ENCODE measurements at regions not wholly inside any gene's neighbourhood (a gene's known extent, or its start where the extent isn't known, plus 50 kb on each side); places are given as distances from the start of the nearest gene placed in this dataset.
A peak's percentile ranks its signal among the peaks of the same experiment; 100 is the strongest.
"Not testable (repeated sequence)": the region's sequence is repeated elsewhere in the genome, so short reads cannot be mapped to it uniquely, and the experiment has no call there.

DNA sequence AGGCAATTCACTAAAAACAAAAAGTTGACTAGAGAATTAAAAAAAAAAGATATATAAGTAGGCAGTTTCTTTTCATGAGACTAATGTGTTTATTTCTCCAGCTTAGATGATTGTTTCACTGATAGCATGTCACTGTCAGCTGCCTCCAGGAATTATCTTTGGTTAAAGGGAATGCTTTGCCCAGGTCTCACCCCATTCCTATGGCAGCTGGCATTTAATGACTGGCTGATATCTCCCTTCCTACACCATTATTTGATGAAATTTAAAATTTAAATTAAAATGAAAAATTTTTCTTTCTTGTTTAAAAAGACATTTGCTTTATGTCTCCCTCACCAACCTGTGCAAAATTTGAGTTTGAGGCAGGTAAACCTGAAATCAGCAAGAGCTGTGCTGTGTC lies 214.5 kb upstream of the PRSS1 start:
- no peak for DNase-seq (ENCODE audit: low spot score)

DNA sequence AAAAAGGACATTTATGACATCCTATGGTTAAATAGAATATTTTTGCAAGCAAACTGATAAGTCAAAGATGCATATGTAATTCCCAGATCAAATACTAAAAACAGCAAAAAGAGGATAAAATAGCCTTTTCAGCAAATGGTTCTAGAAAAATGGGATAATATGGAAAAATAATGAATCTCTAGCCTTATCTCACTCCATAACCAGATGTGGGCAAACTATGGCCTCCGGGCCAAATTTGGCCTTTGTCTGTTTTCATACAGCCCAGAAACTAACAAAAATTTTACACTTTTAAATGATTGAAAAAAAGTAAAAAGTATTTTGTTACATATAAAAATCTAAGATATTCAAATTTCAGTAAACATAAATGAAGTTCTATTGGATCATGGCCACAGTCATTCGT lies 215.4 kb upstream of the PRSS1 start:
- DNase-seq (ENCODE audit: low spot score): no peak

DNA sequence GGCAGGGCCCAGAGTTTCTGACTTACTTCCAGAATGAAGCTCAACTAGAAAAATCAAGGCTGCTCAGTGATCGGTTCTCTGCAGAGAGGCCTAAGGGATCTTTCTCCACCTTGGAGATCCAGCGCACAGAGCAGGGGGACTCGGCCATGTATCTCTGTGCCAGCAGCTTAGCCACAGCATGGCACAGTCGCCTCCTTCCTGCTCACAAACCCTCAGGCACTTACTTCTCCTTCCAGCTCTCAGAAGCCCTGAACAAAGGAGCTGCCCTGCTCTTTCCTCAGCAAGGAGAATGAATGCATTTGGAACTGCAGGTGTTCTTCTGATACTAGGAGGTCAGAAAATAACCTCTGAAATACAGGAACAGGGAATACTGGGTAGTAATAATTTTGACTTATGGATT lies 219.7 kb upstream of the PRSS1 start:
- no peak for DNase-seq (ENCODE audit: low spot score)

DNA sequence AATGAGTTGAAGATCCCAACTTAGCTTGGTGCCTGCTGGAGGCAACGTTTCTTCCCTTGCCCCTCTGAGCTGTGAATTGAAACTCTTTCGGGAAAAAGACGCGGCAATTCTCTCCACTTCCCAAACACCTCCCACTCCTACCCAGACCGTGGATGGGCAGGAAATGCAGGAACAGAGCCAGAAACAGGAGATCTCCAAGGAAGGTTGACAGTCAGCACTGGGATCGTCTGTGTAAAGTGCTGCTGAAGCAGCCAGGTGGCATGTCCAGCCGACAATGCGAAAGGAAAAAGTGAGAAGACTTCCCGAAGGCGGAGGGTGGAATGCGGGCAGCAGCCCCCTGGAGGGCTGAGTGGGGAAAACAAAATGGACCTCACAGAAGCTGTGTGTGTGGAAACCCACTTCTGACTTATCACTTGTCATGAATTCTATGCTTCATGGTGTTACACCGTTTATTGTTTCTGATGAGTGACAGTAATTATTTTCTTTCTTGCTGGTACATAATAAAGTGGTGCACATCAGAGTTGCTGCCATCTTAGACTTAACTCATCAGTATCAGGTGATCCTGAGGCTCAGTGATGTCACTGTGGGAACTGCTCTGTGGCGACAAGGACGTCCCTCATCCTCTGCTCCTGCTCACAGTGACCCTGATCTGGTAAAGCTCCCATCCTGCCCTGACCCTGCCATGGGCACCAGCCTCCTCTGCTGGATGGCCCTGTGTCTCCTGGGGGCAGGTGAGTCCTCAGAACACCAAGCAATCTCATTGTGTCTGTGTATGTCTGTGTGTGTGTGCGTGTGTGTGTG lies 220.5 kb upstream of the PRSS1 start:
- DNase-seq (ENCODE audit: low spot score): no peak

DNA sequence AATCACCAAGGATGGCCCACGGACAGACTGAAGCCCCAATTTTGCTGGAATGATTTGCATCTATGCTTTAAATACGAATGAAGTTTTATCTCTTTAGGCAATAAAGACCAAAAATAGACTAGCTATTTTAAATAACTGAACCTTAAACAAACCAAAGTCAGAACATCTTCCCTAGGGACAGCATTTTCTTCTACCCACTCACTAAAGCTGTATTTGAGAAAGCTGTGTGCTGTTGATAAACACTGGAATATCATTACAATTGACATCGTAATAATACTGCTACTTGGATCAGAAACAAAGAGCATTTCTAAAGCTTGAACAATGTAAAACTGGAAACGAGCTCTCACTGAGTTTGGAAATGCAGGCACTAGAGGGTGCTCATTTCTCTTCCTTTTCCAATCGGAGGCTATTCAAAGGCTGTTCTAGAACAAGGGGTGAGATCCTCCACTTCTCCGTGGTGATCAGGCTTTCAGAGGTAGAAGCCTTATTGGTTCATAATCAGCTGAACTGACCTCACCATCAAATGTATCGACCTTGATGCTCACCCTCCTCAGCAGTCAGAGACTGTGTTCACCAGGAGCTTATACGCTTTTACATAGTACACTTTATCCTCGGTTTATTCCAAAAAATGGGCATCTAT lies 225.3 kb upstream of the PRSS1 start:
- no peak for DNase-seq (ENCODE audit: low spot score)

DNA sequence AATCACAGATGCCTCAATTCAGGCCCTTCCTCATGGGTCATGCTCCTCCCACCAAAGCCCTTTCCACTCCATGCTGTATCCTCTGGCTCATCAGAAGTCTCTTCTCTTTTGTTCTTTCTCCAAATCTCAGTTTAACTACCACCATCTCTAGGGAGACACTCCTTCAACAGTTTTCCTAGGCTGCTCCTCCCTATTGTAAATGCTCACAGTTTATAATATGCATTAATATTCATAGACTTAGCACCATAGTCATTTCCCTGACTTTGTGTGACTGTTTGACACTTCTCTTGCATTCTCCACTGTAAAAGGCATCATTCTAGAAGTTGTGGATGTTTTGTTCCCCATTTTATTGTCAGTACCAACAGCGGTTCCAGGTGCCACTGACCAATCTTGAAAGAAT lies 226.5 kb upstream of the PRSS1 start:
- no peak for DNase-seq (ENCODE audit: low spot score)

DNA sequence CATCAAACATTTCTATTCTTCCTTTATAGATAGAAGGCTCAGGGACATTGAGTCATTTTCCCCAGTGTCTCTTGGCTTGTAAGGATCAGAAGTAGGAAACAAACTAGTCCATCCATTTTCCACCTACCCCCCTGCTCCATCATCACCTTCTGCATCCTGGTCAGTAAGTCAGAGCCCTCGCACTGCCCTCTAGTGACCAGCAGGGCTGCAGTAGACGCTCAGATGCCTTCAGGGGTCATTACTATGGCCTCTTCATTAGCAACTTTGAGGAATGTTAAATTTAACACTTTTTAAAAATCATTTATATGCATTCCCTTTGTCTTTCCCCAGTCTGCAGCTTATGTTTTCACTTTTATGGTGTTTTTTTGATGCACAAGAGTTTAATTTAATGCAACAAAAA lies 228.4 kb upstream of the PRSS1 start:
- DNase-seq (ENCODE audit: low spot score): not testable (repeated sequence)

DNA sequence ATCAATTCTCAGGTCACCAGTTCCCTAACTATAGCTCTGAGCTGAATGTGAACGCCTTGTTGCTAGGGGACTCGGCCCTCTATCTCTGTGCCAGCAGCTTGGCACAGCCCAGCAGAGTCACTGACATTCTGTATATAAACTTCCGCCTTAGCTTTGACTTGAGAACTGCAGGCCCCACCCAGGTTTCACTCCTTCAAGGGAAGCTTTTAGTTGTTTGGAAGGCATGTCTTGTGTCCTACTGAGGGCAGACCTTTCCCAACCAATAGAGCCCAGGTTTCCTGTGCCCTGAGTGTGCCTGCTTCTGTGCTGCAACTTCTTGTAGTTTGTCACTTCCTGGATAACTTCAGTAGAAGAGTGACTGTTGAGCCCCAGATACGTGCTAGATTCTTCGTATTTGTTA lies 228.8 kb upstream of the PRSS1 start:
- DNase-seq (ENCODE audit: low spot score): not testable (repeated sequence)

DNA sequence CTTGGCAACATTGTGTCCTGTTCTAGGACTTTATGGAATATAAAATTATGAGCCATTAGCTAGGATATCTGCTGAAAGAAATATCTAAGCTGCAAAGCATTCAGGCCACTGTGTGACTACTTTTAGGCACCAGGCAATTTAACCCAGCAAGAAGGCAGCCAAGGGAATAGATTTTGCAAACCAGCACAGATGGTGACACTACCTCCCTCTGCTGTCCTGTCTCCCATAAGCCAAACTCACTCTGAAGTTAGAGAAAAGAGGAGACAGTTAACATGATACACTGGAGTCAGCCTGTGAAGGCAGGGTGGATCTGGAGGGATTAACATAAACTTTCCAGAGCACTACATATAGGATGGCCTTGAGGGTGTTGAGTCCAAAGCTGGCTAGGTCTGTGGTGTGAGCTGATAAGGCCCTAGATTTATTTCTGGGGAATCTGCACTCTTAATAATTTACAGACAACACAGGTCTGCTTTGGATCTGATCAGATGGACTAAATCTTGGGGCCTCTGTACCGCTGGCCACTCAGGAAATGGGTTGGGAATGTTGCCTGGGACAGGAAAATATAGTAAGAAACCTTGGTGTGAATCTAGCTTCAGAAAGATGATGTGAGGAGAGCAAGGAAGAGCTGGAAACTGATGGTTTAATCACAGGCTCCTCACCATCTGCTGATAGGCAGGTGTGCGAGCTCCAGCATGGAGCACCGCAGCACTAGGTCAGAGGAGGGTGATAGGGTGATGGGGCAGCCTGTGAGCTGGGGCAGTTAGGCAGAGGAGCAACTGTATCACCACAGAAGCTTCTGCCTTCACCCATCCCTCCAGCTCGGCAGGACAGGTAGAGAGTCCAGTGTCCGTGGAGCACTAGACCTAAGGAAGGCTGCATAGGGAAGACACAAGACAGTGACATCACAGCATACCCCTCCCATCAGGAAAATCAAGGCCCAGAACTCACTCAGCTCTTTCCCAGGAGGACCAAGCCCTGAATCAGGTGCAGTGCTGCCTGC lies 229.9 kb upstream of the PRSS1 start:
- DNase-seq (ENCODE audit: low spot score): peak; percentile 43

DNA sequence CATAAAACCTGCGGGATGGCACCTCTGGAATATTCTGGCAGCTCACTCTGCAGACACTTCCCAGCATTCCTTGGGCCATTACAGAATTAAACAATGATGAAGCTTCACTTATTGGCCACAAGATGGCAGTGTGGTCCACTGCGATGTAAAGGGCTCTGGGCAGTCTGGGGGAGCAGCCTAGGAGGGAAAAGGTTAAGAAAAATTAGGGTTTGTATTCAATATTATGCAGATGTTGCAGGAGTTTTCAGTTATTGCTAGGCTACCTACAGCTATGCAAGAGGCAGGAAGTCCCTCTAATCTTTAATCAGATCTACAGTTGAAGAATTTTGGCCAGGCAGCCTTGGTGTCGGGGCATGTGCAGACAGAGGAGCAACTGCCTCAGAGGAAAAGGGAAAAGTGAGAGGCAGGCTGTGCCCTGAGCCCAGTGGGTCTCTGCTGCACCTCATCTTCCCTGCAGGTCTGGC lies 233.2 kb upstream of the PRSS1 start:
- peak; percentile 85 for DNase-seq (ENCODE audit: low spot score)

DNA sequence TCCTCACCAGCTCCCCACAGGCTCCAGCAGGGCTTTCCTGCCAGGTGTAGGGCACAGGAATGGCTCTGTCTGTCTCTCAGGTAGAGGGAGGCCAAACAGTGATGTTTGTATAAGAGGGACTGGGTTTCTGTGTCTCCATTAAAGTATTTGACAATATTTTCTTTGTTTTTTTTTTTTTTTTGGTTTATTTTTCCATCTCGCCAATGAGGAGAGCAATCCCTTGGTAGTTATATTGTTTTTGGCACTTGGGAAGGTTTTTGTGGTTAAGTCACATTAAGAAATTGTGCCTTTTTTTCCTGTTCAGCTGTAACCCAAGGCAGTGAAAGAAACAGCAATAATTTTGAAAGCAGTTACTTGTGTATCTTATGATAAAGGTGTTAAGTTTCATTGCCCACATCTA lies 234.6 kb upstream of the PRSS1 start:
- DNase-seq (ENCODE audit: low spot score): not testable (repeated sequence)

DNA sequence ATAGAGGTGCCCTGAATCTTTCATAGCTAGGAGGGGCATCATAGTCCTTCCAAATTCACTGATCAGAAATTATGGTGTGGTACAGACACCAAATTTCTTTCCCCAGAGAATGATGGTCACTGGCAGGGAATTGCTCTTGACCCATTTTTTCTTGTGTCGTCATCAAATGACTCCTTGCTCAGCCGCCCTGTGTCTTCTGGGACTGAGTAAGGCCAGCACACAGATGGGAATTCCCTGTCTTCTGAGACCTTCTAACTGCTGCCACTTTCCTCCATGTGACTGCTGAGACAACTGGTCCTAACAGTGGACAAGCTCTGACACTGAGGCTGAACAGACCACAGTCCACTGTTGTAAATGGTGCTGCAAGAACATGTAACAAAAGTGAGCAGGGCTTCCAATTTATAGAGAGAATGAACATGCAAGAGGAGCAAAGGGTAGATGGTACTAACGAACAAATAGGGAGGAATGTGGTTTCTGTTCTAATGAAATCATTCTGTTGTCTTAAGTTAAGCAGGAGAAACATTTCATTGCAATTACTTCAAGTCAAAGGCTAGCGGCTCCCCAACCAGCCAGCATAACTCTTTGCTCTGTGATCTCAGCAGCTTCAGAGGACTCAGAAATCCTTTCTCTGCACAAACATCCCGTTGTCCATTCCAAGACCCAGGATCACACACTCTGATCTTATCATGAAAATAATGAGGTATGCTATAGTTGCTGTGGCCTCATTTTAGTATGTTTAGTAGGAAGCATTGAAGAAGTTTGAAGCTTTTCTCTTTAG lies 235.9 kb upstream of the PRSS1 start:
- DNase-seq (ENCODE audit: low spot score): no peak

DNA sequence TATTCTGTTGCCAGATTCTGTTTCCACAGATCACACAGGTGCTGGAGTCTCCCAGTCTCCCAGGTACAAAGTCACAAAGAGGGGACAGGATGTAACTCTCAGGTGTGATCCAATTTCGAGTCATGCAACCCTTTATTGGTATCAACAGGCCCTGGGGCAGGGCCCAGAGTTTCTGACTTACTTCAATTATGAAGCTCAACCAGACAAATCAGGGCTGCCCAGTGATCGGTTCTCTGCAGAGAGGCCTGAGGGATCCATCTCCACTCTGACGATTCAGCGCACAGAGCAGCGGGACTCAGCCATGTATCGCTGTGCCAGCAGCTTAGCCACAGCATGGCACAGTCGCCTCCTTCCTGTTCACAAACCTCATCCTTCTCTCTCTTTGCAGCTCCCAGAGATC lies 237.5 kb upstream of the PRSS1 start:
- DNase-seq (ENCODE audit: low spot score): no peak

DNA sequence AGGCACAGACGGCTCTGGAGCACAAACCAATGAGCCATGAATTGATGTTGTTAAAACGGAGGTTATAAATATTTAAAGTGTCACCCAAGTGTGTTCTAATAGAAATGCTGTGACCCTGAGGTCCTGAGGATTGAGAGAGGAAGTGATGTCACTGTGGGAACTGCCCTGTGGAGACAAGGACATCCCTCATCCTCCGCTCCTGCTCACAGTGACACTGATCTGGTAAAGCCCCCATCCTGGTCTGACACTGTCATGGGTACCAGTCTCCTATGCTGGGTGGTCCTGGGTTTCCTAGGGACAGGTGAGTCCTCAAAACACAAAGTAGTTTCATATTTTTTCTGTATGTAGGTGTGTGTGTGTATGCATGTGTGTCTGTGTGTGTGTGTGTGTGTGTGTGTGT lies 237.9 kb upstream of the PRSS1 start:
- DNase-seq (ENCODE audit: low spot score): no peak

DNA sequence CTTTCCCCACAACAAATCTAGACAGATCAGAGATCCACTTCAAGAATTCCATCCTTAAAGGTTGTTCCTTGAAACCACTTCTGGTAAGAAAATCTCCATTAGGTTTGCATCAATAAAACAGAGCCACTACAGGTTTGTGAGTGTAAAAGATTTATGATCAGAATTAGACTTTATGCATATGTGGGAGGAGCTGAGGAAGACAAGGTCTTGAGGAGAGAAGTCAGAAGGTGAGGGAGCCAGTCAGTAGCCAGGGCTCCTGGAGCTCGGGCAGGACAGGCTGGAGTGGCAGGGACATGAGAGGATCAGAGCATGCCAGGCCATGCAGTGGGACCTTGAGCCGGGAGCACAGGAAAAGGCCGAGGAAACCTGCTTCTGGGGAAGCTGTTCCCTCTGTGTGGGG lies 240.0 kb upstream of the PRSS1 start:
- DNase-seq (ENCODE audit: low spot score): not testable (repeated sequence)

DNA sequence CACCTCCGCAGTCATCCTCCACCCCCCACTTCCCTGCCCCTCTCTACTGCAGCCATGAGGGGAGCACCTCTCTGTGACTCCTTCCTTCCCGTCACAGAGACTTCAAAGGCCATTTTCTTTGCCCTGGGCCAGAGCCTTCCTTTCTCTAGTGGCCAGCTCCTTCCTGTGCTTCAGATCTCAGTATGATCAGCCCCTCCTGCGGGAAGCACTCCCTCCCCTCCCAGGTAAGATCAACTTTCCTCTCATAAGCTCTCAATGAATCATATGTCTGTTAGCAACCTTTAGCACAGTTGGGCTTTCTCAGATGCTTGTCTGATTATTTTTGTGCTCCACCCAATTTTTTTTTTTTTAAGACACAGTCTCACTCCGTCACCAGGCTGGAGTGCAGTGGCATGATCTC lies 241.0 kb upstream of the PRSS1 start:
- no peak for DNase-seq (ENCODE audit: low spot score)

DNA sequence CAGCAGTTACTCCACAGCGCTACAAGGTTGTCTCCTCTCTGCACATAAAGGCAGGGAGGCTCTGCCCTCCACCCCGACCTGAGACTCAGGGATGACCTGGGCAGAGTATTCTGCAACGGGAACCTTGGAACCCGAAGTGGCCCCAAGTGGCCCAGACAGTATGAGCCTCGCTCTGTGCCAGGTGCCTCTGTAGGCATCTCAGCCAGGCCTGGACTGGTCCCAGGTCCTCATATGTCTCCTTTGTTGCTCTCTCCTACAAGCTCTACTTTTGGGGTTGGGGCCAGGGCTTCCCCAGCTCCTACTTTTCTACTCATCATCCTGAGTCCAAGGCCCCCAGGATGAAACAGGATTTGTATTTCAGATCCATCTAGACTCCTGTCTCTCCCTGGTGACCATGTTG lies 241.5 kb upstream of the PRSS1 start:
- no peak for DNase-seq (ENCODE audit: low spot score)

DNA sequence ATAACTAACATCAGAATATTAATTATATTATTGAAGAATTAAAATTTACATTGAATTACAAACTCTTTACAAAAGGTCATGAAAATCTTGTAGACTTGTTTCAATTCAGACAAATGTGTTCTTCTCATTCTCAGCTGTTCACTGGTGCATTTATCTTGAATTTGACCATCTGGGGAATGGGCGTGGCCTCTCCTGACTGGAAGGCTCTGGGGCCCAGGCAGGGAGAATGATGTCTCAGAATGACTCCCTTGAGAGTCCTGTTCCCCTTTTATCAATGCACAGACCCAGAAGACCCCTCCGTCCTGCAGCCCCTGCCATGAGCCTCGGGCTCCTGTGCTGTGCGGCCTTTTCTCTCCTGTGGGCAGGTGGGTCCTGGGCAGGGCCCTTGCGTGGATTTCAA lies 242.2 kb upstream of the PRSS1 start:
- not testable (repeated sequence) for DNase-seq (ENCODE audit: low spot score)

DNA sequence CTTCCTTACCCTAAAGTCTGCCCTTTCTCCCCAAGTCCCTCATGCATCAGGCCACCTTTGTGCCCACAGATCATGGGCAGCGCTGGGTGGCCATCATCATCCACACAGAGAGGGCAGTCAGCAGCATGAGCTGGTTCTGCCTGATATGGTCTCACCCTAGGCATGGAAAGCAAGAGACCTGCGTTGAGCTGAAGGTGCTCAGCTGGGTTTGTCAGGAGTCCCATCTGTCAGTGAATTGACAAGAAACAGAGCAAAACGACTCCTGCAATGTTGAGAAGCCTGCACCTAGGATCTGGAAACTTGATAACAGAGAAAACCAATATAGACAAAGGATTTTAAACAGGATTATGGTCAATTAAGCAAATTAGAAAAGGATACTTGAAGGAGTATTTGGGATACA lies 242.7 kb upstream of the PRSS1 start:
- no peak for DNase-seq (ENCODE audit: low spot score)

DNA sequence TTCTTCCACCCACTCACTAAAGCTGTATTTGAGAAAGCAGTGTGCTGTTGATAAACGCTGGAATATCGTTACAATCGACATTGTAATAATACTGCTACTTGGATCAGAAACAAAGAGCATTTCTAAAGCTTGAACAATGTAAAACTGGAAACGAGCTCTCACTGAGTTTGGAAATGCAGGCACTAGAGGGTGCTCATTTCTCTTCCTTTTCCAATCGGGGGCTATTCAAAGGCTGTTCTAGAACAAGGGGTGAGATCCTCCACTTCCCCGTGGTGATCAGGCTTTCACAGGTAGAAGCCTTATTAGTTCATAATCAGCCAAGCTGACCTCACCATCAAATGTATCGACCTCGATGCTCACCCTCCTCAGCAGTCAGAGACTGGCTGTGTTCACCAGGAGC lies 245.3 kb upstream of the PRSS1 start:
- not testable (repeated sequence) for DNase-seq (ENCODE audit: low spot score)

DNA sequence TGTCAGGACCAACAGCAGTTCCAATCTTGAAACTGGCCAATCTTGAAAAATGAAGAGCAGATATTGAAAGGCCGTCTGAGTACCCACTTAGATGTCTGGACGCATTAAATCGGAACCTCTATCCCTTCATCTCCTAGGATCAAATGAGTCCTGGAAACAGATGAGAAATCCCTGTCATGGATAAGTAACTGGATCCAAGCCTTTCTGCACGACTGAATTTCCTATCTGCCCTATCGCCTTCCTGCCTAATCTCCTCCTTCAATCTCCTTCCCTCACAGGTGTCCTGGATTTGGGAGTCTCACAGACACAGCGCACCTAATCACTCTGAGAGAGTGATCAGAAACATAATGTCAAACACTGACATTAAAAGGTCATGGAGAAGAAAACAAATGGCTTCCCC lies 245.2 kb upstream of the PRSS58 start:
- DNase-seq (ENCODE audit: low spot score): no peak

DNA sequence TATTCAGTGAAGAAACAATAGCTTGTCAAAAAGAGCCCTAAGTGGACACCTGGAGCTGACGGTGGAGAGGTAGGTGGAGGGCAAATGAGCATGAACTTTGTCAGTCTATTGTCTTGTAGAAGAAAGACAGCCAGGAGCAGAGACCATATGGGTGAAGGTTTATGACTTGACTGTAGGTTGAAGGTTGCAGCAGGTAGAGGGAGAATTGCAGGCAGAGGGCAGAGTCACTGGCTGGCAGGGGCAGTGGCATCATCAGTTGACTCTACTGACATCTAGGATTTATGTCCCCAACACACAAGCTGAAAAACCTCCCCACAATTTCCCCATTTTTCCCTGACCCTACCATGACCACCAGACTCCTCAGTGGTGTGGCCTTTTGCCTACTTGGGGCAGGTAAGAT lies 243.6 kb upstream of the PRSS58 start:
- no peak for DNase-seq (ENCODE audit: low spot score)

All from Ammon's horn (tissue), 1 donor.